SK-N-SH (cell line): ENCODE measurements at regions not wholly inside any gene's neighbourhood (a gene's known extent, or its start where the extent isn't known, plus 50 kb on each side); places are given as distances from the start of the nearest gene placed in this dataset.
A peak's percentile ranks its signal among the peaks of the same experiment; 100 is the strongest.

Source experiments
- CTCF ChIA-PET: fragments of 300-600, 350-600 bp; formaldehyde crosslinking; extraction: SDS; loops from one replicate; lab custom pipeline; 2021; lab: Yijun Ruan, JAX
- POLR2A ChIA-PET: fragments of 350-600 bp; sonication (Branson Sonifier 250); formaldehyde crosslinking; extraction: SDS; loops from one replicate; lab custom pipeline; 2020; ENCODE audit warnings: antibody characterized with exemption, inconsistent platforms; lab: Yijun Ruan, JAX
- DNase-seq: peaks from one replicate; pipeline ENCODE4 v3.0.0; 2012
- H2AFZ ChIP-seq: fragments of 200-600 bp; sonication (generic); 2 replicates; pipeline ENCODE4 v1.8.1; 2016; ENCODE audit warnings: antibody characterized with exemption, mild to moderate bottlenecking, low read depth
- H3F3A ChIP-seq: fragments of 200-600 bp; sonication (generic); replicated peaks from 2 replicates; pipeline ENCODE3; 2016; ENCODE audit warnings: antibody characterized with exemption, mild to moderate bottlenecking; ENCODE audit not compliant: insufficient read depth
- H3K27ac ChIP-seq, 2 experiments: fragments of 200-500 bp in 1 of 2; fragments of 200-600 bp in 1 of 2; sonication (Bioruptor generic) in 1 of 2; sonication (generic), shearing (Covaris generic) in 1 of 2; 2 replicates each; pipeline versions ENCODE4 v1.5.1 to v1.6.1; 2014 to 2016; ENCODE audit warnings: low read depth in 2 of 2, inconsistent platforms in 1 of 2, low read length in 1 of 2, mild to moderate bottlenecking in 1 of 2, mixed read lengths in 1 of 2
- H3K27me3 ChIP-seq: fragments of 200-600 bp; sonication (generic), shearing (Covaris generic); 2 replicates; pipeline ENCODE4 v1.6.1; 2016; ENCODE audit warnings: mixed run types; ENCODE audit not compliant: insufficient read depth
- H3K36me3 ChIP-seq, 2 experiments: fragments of 200-500 bp in 1 of 2; fragments of 200-600 bp in 1 of 2; sonication (Bioruptor generic) in 1 of 2; sonication (generic) in 1 of 2; replicated peaks in 1 of 2; 2 replicates each; pipeline versions ENCODE3 to v1.5.1; 2014 to 2016; ENCODE audit warnings: low read length in 1 of 2, mild to moderate bottlenecking in 1 of 2; ENCODE audit not compliant: insufficient read depth in 2 of 2, control insufficient read depth in 1 of 2
- H3K4me1 ChIP-seq, 2 experiments: fragments of 200-500 bp in 1 of 2; fragments of 200-600 bp in 1 of 2; sonication (Bioruptor generic) in 1 of 2; sonication (generic), shearing (Covaris generic) in 1 of 2; 2 replicates each; pipeline versions ENCODE4 v1.5.1 to v1.6.1; 2014 to 2016; ENCODE audit warnings: low read depth in 1 of 2, low read length in 1 of 2, mixed run types in 1 of 2; ENCODE audit not compliant: insufficient read depth in 2 of 2, control insufficient read depth in 1 of 2
- H3K4me2 ChIP-seq: fragments of 200-600 bp; sonication (generic), shearing (Covaris generic); 2 replicates; pipeline ENCODE4 v1.6.1; 2017; ENCODE audit warnings: mixed run types
- H3K4me3 ChIP-seq, 2 experiments: fragments of 200-500 bp in 1 of 2; fragments of 200-600 bp in 1 of 2; sonication (Bioruptor generic) in 1 of 2; sonication (generic), shearing (Covaris generic) in 1 of 2; 2 replicates each; pipeline versions ENCODE4 v1.5.1 to v1.8.1; 2014 to 2016; ENCODE audit warnings: low read depth in 2 of 2, inconsistent platforms in 1 of 2, low read length in 1 of 2, mild to moderate bottlenecking in 1 of 2, mixed read lengths in 1 of 2, moderate library complexity in 1 of 2
- H3K79me2 ChIP-seq: fragments of 200-600 bp; sonication (generic); 2 replicates; pipeline ENCODE4 v1.8.1; 2017; ENCODE audit warnings: mild to moderate bottlenecking; ENCODE audit not compliant: insufficient read depth
- H3K9ac ChIP-seq: fragments of 200-600 bp; sonication (generic); 2 replicates; pipeline ENCODE4 v1.6.1; 2017; ENCODE audit warnings: mixed run types
- H3K9me2 ChIP-seq: fragments of 200-600 bp; sonication (generic); 2 replicates; pipeline ENCODE4 v1.6.1; 2017; ENCODE audit warnings: mixed run types
- H3K9me3 ChIP-seq: fragments of 200-600 bp; sonication (generic); 2 replicates; pipeline ENCODE4 v1.6.1; 2017; ENCODE audit warnings: mixed run types, mild to moderate bottlenecking, moderate library complexity
- H4K20me1 ChIP-seq: fragments of 200-600 bp; sonication (generic); 2 replicates; pipeline ENCODE4 v1.6.1; 2017; ENCODE audit warnings: mild to moderate bottlenecking, mixed run types; ENCODE audit not compliant: insufficient read depth
- ELF1 ChIP-seq: IDR thresholded peaks from 2 replicates; pipeline ENCODE4 v1.4.0; 2012
- EP300 ChIP-seq, 2 experiments: IDR thresholded peaks; 2 replicates each; pipeline versions ENCODE4 v1.4.0 to v1.6.1; 2012; ENCODE audit warnings: borderline replicate concordance in 1 of 2, low read depth in 1 of 2, low read length in 1 of 2
- FOXJ3 ChIP-seq: sonication (generic); formaldehyde crosslinking; IDR thresholded peaks from 2 replicates; pipeline ENCODE4 v1.5.1; 2020; ENCODE audit warnings: mild to moderate bottlenecking, missing genetic modification reagents
- GABPA ChIP-seq: IDR thresholded peaks from 2 replicates; pipeline ENCODE4 v1.4.0; 2012; ENCODE audit warnings: low read depth, mild to moderate bottlenecking
- MEF2A ChIP-seq: IDR thresholded peaks from 2 replicates; pipeline ENCODE4 v1.4.0; 2012; ENCODE audit warnings: low read depth, borderline replicate concordance
- MXI1 ChIP-seq: IDR thresholded peaks from 2 replicates; pipeline ENCODE4 v1.6.1; 2012; ENCODE audit warnings: mild to moderate bottlenecking, low read depth, low read length, improper control_type of control experiment
- NRF1 ChIP-seq: IDR thresholded peaks from 2 replicates; pipeline ENCODE4 v1.6.1; 2012; ENCODE audit warnings: low read depth, mild to moderate bottlenecking, low read length
- POLR2AphosphoS5 ChIP-seq: IDR thresholded peaks from 2 replicates; pipeline ENCODE4 v1.6.1; 2012; ENCODE audit warnings: low read depth, low read length
- RAD21 ChIP-seq: IDR thresholded peaks from 2 replicates; pipeline ENCODE4 v1.6.1; 2012; ENCODE audit warnings: mild to moderate bottlenecking, low read length
- RXRA ChIP-seq: IDR thresholded peaks from 2 replicates; pipeline ENCODE4 v1.4.0; 2012; ENCODE audit warnings: low read depth, mild to moderate bottlenecking, borderline replicate concordance
- TAF1 ChIP-seq: IDR thresholded peaks from 2 replicates; pipeline ENCODE4 v1.6.1; 2012; ENCODE audit warnings: low read depth, mild to moderate bottlenecking, low read length, moderate library complexity, borderline replicate concordance
- whole genome bisulfite sequencing: methylation state at CpG from one replicate; pipeline ENCODE4 v1.1.6; 2017; ENCODE audit warnings: low lambda C conversion rate; 5-methylcytosine and 5-hydroxymethylcytosine counted together
- TF ChIP-seq, protein P1 (sequence below): IDR thresholded peaks from 2 replicates; pipeline ENCODE4 v1.6.1; 2012; ENCODE audit warnings: mild to moderate bottlenecking, low read depth, low read length, moderate library complexity
- TF ChIP-seq, protein P2 (sequence below): IDR thresholded peaks from 2 replicates; pipeline ENCODE4 v1.4.0; 2012; ENCODE audit warnings: low read depth, borderline replicate concordance
- TF ChIP-seq, protein P3 (sequence below): fragments of 150-350 bp; IDR thresholded peaks from 2 replicates; pipeline ENCODE4 v1.6.1; 2017; ENCODE audit warnings: antibody characterized with exemption, low read length, low read depth, borderline replicate concordance
- TF ChIP-seq, protein P4 (sequence below): fragments of 200-600 bp; sonication (generic); IDR thresholded peaks from 2 replicates; pipeline ENCODE4 v1.6.1; 2017; ENCODE audit warnings: antibody characterized with exemption, mild to moderate bottlenecking, moderate library complexity

DNA sequence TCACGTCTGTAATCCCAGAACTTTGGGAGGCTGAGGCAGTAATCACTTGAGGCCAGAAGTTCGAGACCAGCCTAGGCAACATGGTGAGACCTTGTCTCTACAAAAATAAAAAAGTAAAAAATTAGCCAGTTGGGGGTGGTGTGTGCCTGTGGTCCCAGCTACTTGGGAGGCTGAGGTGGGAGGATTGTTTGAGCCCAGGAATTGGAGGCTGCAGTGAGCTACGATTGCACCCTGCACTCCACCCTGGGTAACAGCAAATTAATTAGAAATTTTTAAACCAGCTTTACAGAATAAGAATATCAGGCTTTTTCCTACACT is 136.0 kb downstream of the EPC1 start:
- H3K4me1 ChIP-seq = no peaks in the 10 kb centered on the region
- POLR2A ChIA-PET = no interaction called here

DNA sequence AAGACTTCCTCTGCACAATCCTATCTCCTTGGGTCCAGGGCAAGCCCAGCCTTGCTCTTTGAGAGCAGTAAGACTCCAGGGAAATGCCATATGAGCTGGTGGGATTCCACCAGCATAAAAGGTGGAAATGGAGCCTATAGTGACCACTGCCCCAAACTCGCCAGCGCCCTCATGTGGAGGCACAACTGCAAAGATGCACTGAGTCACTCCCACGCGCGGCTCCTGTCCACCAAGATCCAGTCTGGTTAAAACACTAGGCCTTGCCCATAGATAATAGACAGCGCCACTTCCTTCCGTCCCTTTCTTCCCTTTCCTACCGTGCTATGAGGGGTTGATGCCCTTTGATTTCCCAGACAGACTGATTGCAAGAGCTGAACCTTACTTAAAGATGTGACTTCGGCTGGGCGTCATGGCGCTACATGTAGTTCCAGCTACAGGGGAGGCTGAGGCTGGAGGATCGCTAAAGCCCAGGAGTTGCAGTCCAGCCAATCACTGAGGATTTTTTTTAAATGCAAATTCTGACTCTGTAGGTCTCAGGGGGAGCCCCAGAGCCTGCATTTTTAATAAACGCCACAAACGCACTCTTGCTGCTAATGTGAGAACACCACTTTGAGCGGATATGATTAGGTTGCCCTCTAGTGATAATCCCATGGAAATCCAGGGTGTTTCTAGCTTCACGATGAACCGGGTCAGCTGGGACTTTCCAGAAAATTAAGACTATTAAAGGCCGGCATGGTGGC is 136.5 kb downstream of the EPC1 start:
- no peaks in the 10 kb centered on the region for H4K20me1 ChIP-seq
- no peaks in the 10 kb centered on the region for H3K9me2 ChIP-seq
- peak; percentile 58 for DNase-seq
- no peak overlapping the region for H2AFZ ChIP-seq
- ChIA-PET CTCF (interaction anchor here (0.6 to 3.5 kb wide), 18 partner anchors 10 to 389 kb away, joined by 3 to 11 read pairs (median 4); no protein-coding TSS in a partner anchor), POLR2A (no interaction called here)
- no peak overlapping the region for H3K9ac ChIP-seq
- H3K9me3 ChIP-seq = no peaks in the 10 kb centered on the region
- peaks cover 7% of the 10 kb centered on the region for H3F3A ChIP-seq
- no peak overlapping the region for H3K4me2 ChIP-seq
- H3K79me2 ChIP-seq = no peaks in the 10 kb centered on the region
- no peaks in the 10 kb centered on the region; a peak in 1 of 4 replicates for H3K4me1 ChIP-seq
- no peaks in the 10 kb centered on the region for H3K36me3 ChIP-seq
- H3K27ac ChIP-seq = no peak overlapping the region
- H3K27me3 ChIP-seq = no peaks in the 10 kb centered on the region
- no peak overlapping the region for H3K4me3 ChIP-seq
- 66% methylated on average over 18 of the region's 18 CpGs for WGBS
- TF ChIP-seq, protein P1, sequence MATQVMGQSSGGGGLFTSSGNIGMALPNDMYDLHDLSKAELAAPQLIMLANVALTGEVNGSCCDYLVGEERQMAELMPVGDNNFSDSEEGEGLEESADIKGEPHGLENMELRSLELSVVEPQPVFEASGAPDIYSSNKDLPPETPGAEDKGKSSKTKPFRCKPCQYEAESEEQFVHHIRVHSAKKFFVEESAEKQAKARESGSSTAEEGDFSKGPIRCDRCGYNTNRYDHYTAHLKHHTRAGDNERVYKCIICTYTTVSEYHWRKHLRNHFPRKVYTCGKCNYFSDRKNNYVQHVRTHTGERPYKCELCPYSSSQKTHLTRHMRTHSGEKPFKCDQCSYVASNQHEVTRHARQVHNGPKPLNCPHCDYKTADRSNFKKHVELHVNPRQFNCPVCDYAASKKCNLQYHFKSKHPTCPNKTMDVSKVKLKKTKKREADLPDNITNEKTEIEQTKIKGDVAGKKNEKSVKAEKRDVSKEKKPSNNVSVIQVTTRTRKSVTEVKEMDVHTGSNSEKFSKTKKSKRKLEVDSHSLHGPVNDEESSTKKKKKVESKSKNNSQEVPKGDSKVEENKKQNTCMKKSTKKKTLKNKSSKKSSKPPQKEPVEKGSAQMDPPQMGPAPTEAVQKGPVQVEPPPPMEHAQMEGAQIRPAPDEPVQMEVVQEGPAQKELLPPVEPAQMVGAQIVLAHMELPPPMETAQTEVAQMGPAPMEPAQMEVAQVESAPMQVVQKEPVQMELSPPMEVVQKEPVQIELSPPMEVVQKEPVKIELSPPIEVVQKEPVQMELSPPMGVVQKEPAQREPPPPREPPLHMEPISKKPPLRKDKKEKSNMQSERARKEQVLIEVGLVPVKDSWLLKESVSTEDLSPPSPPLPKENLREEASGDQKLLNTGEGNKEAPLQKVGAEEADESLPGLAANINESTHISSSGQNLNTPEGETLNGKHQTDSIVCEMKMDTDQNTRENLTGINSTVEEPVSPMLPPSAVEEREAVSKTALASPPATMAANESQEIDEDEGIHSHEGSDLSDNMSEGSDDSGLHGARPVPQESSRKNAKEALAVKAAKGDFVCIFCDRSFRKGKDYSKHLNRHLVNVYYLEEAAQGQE = no peak
- TF ChIP-seq RAD21 (peak; percentile 70), GABPA (no peak), POLR2AphosphoS5 (no peak), TAF1 (no peak), EP300 (IDR thresholded peaks at IDR 0.05; ENCODE audit: borderline replicate concordance in 1 of 2, low read depth in 1 of 2, low read length in 1 of 2) (no peak), ELF1 (no peak), FOXJ3 (no peak), MXI1 (no peak)
- TF ChIP-seq, protein P2, sequence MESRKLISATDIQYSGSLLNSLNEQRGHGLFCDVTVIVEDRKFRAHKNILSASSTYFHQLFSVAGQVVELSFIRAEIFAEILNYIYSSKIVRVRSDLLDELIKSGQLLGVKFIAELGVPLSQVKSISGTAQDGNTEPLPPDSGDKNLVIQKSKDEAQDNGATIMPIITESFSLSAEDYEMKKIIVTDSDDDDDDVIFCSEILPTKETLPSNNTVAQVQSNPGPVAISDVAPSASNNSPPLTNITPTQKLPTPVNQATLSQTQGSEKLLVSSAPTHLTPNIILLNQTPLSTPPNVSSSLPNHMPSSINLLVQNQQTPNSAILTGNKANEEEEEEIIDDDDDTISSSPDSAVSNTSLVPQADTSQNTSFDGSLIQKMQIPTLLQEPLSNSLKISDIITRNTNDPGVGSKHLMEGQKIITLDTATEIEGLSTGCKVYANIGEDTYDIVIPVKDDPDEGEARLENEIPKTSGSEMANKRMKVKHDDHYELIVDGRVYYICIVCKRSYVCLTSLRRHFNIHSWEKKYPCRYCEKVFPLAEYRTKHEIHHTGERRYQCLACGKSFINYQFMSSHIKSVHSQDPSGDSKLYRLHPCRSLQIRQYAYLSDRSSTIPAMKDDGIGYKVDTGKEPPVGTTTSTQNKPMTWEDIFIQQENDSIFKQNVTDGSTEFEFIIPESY = no peak
- TF ChIP-seq, protein P3, sequence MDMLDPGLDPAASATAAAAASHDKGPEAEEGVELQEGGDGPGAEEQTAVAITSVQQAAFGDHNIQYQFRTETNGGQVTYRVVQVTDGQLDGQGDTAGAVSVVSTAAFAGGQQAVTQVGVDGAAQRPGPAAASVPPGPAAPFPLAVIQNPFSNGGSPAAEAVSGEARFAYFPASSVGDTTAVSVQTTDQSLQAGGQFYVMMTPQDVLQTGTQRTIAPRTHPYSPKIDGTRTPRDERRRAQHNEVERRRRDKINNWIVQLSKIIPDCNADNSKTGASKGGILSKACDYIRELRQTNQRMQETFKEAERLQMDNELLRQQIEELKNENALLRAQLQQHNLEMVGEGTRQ = no peak

More for the DNA sequence above, 136.0 kb downstream of the EPC1 start:
- Histone ChIP-seq H3K36me3 (no peaks in the 10 kb centered on the region), H3K9me3 (no peaks in the 10 kb centered on the region), H3K4me3 (no peak overlapping the region), H3K27ac (no peak overlapping the region), H3K9ac (no peak overlapping the region), H2AFZ (no peak overlapping the region), H3K27me3 (no peaks in the 10 kb centered on the region), H4K20me1 (no peaks in the 10 kb centered on the region), H3F3A (peaks cover 2% of the 10 kb centered on the region), H3K9me2 (no peaks in the 10 kb centered on the region), H3K4me2 (no peak overlapping the region), H3K79me2 (no peaks in the 10 kb centered on the region)
- 43% methylated on average over 3 of the region's 3 CpGs for WGBS
- TF ChIP-seq POLR2AphosphoS5 (no peak), NRF1 (no peak), MEF2A (no peak), RXRA (no peak)
- TF ChIP-seq, protein P3 = no peak
- TF ChIP-seq, protein P4, sequence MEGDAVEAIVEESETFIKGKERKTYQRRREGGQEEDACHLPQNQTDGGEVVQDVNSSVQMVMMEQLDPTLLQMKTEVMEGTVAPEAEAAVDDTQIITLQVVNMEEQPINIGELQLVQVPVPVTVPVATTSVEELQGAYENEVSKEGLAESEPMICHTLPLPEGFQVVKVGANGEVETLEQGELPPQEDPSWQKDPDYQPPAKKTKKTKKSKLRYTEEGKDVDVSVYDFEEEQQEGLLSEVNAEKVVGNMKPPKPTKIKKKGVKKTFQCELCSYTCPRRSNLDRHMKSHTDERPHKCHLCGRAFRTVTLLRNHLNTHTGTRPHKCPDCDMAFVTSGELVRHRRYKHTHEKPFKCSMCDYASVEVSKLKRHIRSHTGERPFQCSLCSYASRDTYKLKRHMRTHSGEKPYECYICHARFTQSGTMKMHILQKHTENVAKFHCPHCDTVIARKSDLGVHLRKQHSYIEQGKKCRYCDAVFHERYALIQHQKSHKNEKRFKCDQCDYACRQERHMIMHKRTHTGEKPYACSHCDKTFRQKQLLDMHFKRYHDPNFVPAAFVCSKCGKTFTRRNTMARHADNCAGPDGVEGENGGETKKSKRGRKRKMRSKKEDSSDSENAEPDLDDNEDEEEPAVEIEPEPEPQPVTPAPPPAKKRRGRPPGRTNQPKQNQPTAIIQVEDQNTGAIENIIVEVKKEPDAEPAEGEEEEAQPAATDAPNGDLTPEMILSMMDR = 0 out of 2 replicates have a peak, but pooled peaks have one; percentile 2
- CTCF ChIA-PET = interaction anchor here (0.6 to 3.5 kb wide), 17 partner anchors 10 to 389 kb away, joined by 3 to 11 read pairs (median 4); no protein-coding TSS in a partner anchor
- DNase-seq = no peak
